SK-N-SH treated with all-trans-retinoic acid at 6 μM for 48 hours (cell line): ENCODE measurements at regions not wholly inside any gene's neighbourhood (a gene's known extent, or its start where the extent isn't known, plus 50 kb on each side); places are given as distances from the start of the nearest gene placed in this dataset.

Experiments used
- ATAC-seq: fragments of 200-7000 bp; cut with Tn5 transposase; 3 replicates; pipeline ENCODE4 v1.9.1; 2020; ENCODE audit warnings: mild to moderate bottlenecking, moderate library complexity
- ARNTL ChIP-seq: fragments of 450-650 bp; formaldehyde crosslinking; IDR thresholded peaks from 2 replicates; pipeline ENCODE4 v1.5.0; 2020; ENCODE audit warnings: low read depth, mild to moderate bottlenecking, moderate library complexity, borderline replicate concordance
- BACH2 ChIP-seq: fragments of 250-450 bp; sonication (Bioruptor Pico); IDR thresholded peaks from 2 replicates; pipeline ENCODE4 v1.9.0; 2021; ENCODE audit warnings: mild to moderate bottlenecking, borderline replicate concordance
- CREB5 ChIP-seq: fragments of 250-450 bp; sonication (Bioruptor Pico); IDR thresholded peaks from 2 replicates; pipeline ENCODE4 v1.5.1; 2020; ENCODE audit warnings: low read depth, mild to moderate bottlenecking, moderate library complexity
- CSDC2 ChIP-seq: fragments of 250-450 bp; sonication (Bioruptor Pico); IDR thresholded peaks from 2 replicates; pipeline ENCODE4 v1.5.0; 2020; ENCODE audit warnings: mild to moderate bottlenecking, moderate library complexity
- CSRNP3 ChIP-seq: fragments of 250-450 bp; sonication (Bioruptor Pico); IDR thresholded peaks from 2 replicates; pipeline ENCODE4 v1.5.1; 2021; ENCODE audit warnings: mild to moderate bottlenecking, moderate library complexity
- GLIS3 ChIP-seq: fragments of 250-450 bp; sonication (Bioruptor Pico); IDR thresholded peaks from 2 replicates; pipeline ENCODE4 v1.5.0; 2020; ENCODE audit warnings: mild to moderate bottlenecking, moderate library complexity
- ISL1 ChIP-seq: fragments of 250-450 bp; sonication (Bioruptor Pico); IDR thresholded peaks from 2 replicates; pipeline ENCODE4 v2.1.2; 2022; ENCODE audit warnings: mild to moderate bottlenecking, moderate library complexity
- PATZ1 ChIP-seq: fragments of 250-450 bp; sonication (Bioruptor Pico); IDR thresholded peaks from 2 replicates; pipeline ENCODE4 v1.8.0; 2020; ENCODE audit warnings: mild to moderate bottlenecking, moderate library complexity, borderline replicate concordance
- POU6F1 ChIP-seq: fragments of 250-450 bp; sonication (Bioruptor Pico); IDR thresholded peaks from 2 replicates; pipeline ENCODE4 v1.8.0; 2021; ENCODE audit warnings: low read depth, mild to moderate bottlenecking, moderate library complexity, borderline replicate concordance
- PPARA ChIP-seq: fragments of 250-450 bp; sonication (Bioruptor Pico); IDR thresholded peaks from 2 replicates; pipeline ENCODE4 v1.5.0; 2020; ENCODE audit warnings: mild to moderate bottlenecking, borderline replicate concordance
- RARB ChIP-seq: fragments of 250-450 bp; sonication (Bioruptor Pico); IDR thresholded peaks from 2 replicates; pipeline ENCODE4 v1.8.0; 2021; ENCODE audit warnings: mild to moderate bottlenecking, moderate library complexity
- SNAI2 ChIP-seq: fragments of 250-450 bp; sonication (Bioruptor Pico); IDR thresholded peaks from 2 replicates; pipeline ENCODE4 v1.5.0; 2020; ENCODE audit warnings: mild to moderate bottlenecking, moderate library complexity
- TCF4 ChIP-seq: fragments of 250-450 bp; sonication (Bioruptor Pico); IDR thresholded peaks from 2 replicates; pipeline ENCODE4 v1.8.0; 2021; ENCODE audit warnings: mild to moderate bottlenecking, moderate library complexity, borderline replicate concordance
- TSHZ2 ChIP-seq: fragments of 250-450 bp; sonication (Bioruptor Pico); IDR thresholded peaks from 2 replicates; pipeline ENCODE4 v1.5.0; 2020; ENCODE audit warnings: mild to moderate bottlenecking, moderate library complexity
- ZC3H10 ChIP-seq: fragments of 250-450 bp; sonication (Bioruptor Pico); IDR thresholded peaks from 2 replicates; pipeline ENCODE4 v1.5.1; 2021; ENCODE audit warnings: mild to moderate bottlenecking, moderate library complexity
- ZFP3 ChIP-seq: fragments of 250-450 bp; sonication (Bioruptor Pico); IDR thresholded peaks from 2 replicates; pipeline ENCODE4 v1.5.0; 2020; ENCODE audit warnings: mild to moderate bottlenecking, moderate library complexity
- ZFP30 ChIP-seq: fragments of 450-650 bp; formaldehyde crosslinking; IDR thresholded peaks from 2 replicates; pipeline ENCODE4 v1.5.0; 2022; ENCODE audit warnings: mild to moderate bottlenecking, moderate library complexity
- ZNF70 ChIP-seq: fragments of 450-650 bp; formaldehyde crosslinking; IDR thresholded peaks from 2 replicates; pipeline ENCODE4 v1.5.0; 2020; ENCODE audit warnings: mild to moderate bottlenecking, moderate library complexity

- TF ChIP-seq SNAI2 (CRISPR knock-in tag) (no peak), CSRNP3 (no peak), TCF4 (no peak), ARNTL (CRISPR knock-in tag) (no peak), CREB5 (CRISPR knock-in tag) (no peak)
- TF ChIP-seq, all 23 proteins: peak for 0
- no peak for ATAC-seq
Measured at GRCh38 chr2:19070886-19071285, 287.5 kb downstream of the OSR1 start.

GRCh38 chr2:19068206-19068605 lies 290.2 kb downstream of the OSR1 start:
- no peak for ATAC-seq
- no peak for TF ChIP-seq SNAI2 (CRISPR knock-in tag)
- no peak for TF ChIP-seq BACH2 (CRISPR knock-in tag)
- no peak for TF ChIP-seq ZFP30 (CRISPR knock-in tag)

GRCh38 chr2:19062370-19062769 lies 296.1 kb downstream of the OSR1 start:
- ATAC-seq: no peak

GRCh38 chr2:19059076-19059475 lies 299.3 kb downstream of the OSR1 start:
- no peak for ATAC-seq
- TF ChIP-seq GLIS3 (CRISPR knock-in tag) (no peak), ZNF70 (no peak), ZFP30 (CRISPR knock-in tag) (no peak), ZFP3 (CRISPR knock-in tag) (no peak), BACH2 (CRISPR knock-in tag) (no peak), ZC3H10 (CRISPR knock-in tag) (no peak), RARB (no peak), PPARA (CRISPR knock-in tag) (no peak), PATZ1 (no peak), ISL1 (CRISPR knock-in tag) (no peak), CSDC2 (CRISPR knock-in tag) (no peak), POU6F1 (CRISPR knock-in tag) (no peak), SNAI2 (CRISPR knock-in tag) (no peak)

More at GRCh38 chr2:19062370-19062769, 296.1 kb downstream of the OSR1 start:
- TF ChIP-seq TSHZ2 (CRISPR knock-in tag): no peak
- TF ChIP-seq BACH2 (CRISPR knock-in tag): no peak
- TF ChIP-seq CSDC2 (CRISPR knock-in tag): no peak
- TF ChIP-seq PATZ1: no peak
- TF ChIP-seq SNAI2 (CRISPR knock-in tag): no peak
- no peak for TF ChIP-seq GLIS3 (CRISPR knock-in tag)
- no peak for TF ChIP-seq ZNF70
- TF ChIP-seq, all 23 proteins: peak for 0
